ENCODE measurements at regions not wholly inside any gene's neighbourhood (a gene's known extent, or its start where the extent isn't known, plus 50 kb on each side); places are given as distances from the start of the nearest gene placed in this dataset.
A peak's percentile ranks its signal among the peaks of the same experiment; 100 is the strongest.

DNA sequence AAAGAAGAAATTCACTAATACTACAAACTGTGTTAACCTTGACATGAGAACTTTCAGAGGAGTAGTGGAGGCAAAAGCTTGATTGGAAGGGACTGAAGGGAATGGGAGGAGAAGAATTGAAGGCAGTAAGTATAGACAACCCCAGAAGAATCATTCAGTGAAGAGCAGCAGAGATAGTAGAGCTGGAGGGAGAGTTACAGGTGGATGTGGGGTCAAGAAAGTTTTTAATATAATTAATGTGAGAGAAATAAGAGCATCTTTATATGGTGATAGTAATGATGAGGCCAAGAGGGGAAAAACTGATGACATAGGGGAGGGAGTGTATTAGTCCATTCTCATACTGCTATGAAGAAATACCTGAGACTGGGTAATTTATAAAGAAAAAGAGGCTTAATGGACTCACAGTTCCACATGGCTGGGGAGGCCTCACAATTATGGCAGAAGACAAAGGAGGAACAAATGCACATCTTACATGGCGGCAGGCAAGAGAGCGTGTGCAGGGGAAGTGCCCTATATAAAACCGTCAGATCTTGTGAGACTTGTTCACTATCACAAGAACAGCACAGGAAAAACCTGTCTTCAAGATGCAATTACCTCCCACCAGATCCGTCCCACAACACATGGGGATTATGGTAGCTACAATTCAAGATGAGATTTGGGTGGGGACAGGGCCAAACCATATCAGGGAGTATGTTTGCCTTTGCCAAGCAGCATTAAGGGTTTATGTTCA, 88.3 kb upstream of the PIK3CG start:
- DNase-seq, result no peak

DNA sequence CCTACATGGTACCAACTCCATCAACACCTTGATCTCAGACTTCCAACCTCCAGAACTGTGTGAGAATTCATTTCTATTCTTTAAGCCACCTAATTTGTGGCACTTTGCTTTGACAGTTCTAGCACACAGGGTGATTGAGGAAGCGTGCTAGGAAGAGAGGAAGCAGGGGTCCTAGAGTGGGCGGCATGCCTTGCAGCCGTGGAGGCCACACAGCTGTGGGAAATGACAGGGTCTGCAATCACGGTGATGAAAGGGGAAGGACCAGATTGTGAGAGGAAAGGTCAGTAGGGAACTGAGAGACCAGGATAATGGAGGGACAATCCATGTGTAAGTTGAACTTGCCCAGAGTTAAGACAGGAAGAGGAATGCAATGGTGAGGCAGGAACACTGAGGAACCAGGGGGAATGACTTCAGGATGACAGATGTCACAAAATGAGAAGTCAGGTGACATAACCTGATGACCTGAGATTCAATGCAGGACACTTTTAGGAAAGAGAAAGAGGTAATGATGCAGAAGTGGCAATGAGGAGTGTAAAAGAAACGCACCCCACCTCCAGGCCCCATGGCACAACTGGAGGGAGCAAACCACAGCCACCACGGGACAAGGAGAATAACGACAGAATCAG, 87.3 kb upstream of the PIK3CG start:
- DNase-seq, result no peak

DNA sequence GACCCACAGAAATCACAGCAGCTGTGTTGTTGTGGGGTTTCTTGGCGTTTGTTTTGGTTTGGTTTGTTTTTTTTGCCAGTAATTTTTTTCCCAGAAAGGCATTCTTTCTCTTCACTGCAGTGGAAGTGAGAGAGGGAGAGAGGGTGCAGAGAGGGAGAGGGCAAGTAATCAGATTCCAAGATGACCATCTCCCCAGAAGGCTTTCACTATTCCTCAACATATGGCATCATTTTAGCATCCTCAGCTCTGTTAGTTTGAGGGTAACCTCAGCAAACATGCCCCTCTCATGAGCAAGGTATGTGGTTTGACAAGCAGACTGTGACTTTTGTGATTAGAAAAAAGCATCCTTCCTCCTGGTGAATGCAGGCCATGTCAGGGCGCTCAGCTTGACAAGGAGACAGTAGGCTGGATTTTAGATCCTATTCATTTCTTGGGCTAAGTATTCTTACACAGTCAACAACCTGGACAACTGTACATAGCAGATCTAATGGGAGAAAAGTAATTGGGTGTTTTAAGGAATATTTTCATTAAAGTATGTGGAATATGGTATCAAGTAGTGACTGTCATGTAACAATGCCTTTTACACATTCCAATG, 86.3 kb upstream of the PIK3CG start:
- DNase-seq, result no peak

DNA sequence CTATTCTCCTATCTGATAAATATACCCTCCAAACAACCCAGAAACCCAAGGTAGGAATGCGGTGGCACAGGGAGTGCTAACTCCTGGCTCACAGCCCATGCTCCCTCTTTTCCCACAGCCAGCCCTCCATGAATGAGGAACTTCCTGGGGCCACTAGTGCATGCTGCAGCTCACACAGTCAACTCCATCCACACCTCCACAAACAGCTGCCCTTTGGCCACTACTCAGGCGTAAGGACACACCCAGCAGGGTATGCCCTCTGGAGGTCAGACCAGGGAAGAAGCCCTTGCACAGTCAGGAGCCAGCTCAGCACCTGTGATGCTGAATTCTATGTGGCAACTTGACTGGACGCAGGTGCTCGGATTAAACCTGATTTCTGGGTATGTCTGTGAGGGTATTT, 85.2 kb upstream of the PIK3CG start:
- no peak for DNase-seq

DNA sequence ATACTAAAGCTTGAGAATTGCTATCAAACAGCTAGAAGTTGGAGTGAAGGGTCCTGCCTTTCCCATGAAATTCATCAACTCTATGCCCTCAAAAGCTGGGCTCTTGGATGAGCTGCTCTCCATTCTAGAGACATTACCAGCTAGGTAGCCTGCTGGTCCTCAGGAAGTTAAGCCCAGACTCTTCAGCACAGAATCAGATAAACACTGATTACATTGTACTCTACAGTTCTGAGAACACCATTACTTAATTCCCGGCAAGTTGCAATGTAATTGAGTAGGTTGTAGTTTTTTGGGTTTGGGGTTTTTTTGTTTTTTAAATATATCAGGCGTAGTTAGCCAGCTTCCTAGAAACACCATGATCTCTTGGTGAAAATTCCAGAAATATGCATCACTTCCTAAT, 84.1 kb upstream of the PIK3CG start:
- no peak for DNase-seq

DNA sequence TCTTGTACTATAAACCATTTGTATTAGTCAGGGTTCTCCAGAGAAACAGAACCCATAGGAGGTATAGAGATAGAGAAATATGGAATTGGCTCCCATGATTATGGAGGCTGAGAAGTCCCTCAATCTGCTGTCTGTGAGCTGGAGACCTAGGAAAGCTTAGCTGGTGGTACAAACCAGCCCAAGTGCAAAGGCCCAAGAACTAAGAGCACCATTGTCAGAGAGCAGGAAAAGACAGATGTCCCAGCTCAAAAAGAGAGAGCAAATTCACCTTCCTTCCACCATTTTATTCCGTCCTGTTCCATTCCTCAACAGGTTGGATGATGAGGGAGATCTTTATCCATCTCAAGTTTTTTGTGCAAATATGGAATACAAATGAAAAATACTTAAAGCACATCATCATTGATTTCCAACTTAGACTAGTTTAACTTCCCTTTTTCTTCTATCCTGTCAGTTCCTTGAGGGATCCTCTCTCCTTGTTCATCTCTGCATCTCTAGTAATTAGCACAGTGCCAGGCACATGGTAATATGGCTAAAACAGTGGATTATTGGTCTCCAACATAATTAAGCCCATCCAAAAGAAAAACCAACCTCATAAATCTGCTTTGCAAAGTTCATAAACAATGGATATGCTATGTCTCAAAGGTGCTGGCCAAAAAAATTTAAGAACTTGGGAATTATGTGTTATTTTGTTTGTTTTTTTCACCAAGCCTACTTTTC, 83.1 kb upstream of the PIK3CG start:
- no peak for DNase-seq

DNA sequence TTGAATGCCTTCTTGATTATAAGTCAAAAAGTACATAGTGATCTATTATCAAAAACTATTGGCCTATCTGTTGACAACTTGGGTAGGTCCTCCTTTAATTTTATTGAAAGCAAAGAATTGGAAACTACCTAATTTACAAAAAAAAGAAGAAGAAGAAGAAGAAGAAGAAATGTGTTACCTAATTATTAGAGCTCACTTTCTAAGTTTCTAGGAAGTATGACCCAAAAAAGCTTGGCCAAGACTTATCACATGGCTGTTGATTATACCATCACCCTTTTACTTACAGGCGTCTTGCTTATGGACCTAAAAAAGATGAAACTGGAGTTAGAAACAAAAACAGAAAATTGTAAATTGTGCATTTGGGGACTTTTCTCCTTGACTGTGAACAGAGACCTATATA, 81.8 kb upstream of the PIK3CG start:
- no peak for DNase-seq

DNA sequence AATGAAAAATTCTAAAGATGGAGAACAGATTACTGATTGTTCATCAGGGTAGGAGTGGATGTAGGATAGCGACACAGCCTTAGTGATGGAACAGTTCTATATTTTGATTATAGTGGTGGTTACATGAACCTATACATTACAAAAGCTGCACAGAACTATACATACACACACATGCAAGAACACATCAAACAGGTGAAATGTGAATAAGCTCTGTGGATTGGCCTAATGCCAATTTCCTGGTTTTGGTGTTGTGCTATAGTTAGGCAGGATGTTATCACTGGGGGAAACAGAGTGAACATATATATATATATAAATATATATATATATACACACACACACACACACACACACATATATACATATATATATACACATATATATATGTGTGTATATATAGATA, 76.4 kb upstream of the PIK3CG start:
- DNase-seq, result no peak

DNA sequence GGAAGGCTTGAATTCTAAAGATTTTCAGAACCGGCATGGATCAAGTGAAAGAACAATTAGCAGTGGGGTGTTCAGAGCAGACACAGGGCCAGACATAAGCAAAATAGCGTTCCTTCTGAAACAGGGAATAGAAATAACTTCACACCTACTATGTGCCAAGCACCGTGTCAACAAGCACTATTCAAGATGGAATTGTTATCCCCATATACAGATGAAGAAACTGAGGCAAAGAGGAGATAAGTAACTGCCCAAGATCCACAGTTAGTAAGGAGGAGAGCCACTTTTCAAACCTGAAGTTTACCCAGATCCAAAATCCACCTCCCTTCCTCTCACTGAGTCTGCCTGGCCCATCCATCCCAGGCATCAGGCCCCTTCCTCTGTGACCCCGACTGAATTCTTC, 73.6 kb upstream of the PIK3CG start:
- no peak for DNase-seq

DNA sequence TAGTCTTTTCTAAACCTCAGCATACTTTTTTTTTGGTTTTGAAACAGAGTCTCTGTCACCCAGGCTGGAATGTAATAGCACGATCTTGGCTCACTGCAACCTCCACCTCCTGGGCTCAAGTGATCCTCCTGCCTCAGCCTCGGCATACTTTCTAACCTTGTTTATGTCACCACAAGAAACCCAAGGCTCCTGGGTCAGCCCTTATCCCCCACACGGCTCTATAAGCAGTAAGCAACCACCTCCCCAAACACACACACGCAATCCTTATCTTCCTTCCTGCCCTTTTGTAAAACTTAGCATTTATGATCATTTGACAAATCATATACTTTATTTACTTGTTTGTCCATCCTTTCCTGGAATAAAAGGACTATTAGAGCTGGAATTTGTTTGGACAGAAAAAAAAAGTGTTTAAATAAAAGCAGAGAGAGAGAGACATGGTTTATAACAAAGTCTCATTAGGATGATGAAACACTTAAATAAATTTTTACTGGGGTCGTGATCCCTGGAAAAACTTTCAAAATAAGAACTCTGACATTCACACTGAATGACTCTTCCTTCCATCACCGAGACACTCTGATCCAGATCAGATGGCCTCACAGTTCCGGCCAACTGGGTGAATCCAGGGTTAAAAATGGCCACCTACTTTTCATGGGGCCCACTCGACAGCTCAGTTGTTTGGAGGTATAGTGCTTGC, 72.7 kb upstream of the PIK3CG start:
- DNase-seq, result no peak

DNA sequence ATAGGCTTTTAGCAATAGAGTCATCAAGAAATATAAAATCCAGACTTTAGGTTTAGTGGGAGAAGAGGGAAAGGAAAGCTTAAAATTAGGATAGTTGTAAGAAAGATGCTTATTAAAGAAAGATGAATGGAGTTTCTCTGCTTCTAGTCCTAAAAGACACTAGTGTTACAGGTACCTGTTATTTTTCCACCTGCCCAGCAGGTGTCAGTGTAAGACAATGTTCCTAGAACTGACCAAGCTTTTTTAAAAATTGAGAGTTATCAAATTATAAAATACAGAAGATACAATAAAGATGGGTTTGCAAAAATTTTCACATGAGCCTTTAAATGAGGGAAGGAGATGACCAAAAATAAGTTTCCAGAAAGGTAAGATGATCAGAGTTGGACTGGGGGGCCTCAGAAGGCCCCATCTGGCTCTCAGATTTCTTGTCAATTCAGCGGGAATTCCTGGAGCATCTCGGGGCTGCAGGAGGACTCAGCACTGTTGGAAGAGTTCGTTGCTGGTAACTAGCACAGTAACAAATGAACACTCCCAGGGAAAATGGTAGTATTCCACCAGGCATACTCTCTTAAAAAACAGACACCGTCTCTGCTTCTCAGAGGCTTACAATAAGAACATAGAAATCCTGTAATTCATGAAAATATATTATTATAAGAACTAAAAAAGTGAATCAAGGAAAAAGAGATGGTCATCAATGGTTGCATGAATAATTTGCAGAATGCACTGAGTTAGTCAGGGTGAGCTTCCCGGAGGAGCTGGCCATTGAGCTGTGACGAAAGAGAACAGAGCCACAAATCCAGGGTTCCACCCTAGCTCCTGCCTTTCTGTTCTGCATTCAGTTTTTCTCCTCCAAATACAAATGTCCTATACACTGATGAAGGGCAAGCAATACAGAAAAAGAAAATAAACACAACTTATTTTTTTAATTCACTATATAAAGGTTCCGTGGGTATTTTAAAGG, 71.8 kb upstream of the PIK3CG start:
- DNase-seq, result peak; percentile 11

DNA sequence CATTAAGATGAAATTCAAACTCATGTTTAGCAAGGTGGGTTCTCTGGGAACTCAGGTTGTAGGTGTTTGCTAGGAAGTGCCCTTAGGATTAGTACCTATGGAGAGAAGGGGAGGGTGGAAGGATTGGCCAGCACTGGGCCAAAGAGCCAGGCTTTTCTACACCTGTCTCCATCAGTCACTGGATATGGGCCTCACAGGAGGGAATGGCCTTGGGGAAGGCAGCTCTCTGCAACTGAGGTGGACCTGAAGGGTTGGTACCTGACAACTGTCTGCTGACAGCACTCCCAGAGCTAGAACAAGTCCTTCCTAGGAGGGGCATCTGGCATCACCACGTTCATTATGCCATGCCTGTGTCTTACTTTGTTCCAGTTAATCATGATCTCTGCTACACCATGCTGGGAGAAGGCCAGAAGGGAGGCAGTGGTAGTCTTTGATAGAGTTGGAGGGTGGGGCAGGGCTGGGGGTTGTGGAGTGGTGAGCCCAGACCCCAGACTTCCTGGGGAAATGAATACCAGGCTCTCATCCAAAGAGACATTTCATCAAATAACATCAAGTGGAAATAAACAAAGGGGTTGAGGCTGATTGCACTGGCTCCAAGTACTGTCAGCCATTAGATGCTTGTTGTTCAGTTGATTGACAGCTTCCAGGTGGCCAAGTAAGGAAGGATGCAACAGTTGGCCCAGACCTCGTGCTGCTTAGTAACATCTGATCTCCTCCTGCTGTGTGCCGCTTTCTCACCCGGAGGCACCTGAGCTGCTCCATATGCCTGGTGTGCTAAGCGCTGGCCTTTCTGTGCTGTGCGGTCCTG, 70.6 kb upstream of the PIK3CG start:
- DNase-seq, result no peak

DNA sequence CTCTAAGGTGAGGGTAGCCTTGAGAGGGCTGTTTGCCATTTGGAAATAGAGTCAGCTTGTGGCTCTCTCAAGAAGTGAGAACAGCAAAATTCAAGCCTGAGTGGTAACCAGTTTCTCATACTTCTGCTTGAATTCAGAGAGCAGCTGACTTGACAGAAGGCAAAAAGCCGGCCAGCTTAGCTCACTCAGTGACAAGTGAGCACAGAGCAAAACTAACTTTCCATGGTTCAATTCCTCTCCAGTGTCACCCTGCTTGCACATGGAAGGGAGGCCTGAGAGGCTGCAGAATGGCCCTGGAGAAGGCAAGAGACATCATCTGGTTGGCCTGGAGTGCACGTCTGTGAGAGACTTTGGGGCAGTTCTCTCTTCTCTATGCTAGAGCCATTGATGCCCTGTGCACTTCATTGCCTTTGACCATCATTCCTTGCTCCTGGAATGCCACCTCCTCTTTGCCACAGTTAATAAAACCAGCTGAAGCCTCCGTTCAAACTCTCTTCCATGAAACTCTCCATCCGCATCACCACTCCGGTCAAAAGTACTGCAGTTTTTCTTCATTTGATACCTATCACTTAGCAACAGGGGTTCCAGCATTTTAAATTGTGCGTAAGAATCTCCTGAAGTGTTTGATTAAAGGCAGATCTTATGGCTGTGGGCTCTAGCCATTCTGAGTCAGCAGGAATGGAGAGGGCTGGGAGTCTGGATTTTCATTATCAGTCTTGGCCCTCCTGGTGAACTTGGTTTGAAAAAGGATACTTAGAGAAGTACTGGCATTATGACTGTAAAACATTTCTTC, 69.8 kb upstream of the PIK3CG start:
- no peak for DNase-seq

DNA sequence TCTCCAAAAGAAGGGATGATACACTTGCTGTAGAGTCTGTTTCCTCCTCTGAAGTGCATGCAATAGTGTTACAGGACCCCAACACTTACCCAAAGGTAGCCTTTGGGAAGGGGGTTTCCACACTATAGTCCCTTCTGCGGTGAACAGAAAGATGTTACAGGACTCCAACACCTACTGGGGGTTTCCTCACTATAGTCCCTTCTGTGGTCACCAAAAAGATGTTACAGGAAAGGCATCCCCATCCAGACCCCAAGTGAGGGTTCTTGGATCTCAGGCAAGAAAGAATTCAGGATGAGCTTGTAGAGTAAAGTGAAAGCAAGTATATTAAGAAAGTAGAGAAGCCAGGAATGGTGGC, 69.2 kb upstream of the PIK3CG start:
- DNase-seq, result no peak

DNA sequence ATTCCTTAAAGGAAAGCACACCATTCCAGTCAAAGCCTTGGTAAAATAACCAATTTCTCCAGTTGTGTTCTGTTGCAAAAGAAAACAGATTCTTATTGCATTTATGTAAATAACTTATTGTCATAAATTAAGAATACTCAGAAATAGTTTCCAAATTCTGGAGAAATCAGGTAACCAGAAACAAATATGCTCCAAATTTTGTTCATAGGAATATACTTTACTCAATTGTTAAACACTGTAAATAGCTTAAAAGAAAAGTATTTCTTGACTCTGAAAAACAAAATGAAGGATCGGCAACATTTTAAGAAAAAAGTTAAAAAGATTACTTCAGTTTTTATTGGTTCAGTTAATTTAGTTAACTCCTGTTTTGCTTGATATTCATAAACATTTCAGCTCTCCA, 67.1 kb upstream of the PIK3CG start:
- no peak for DNase-seq

DNA sequence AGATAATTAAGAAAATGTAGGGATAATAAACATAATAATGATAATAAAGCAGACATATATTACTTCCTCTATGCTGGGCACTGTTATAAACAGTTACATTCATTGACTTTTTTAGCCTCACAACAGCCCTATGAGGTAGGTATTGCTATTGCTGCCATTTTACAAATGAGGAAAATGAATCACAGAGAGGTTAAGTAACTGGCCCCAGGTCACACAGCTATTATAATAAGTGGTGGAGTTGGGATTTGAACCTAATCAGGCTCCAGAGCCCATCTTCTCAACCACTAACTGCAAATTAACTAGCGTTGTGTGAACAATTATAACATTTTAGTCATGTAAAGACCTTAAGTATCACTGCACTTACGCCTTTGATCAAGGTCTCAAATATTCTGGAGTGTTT, 62.5 kb upstream of the PIK3CG start:
- DNase-seq, result no peak

DNA sequence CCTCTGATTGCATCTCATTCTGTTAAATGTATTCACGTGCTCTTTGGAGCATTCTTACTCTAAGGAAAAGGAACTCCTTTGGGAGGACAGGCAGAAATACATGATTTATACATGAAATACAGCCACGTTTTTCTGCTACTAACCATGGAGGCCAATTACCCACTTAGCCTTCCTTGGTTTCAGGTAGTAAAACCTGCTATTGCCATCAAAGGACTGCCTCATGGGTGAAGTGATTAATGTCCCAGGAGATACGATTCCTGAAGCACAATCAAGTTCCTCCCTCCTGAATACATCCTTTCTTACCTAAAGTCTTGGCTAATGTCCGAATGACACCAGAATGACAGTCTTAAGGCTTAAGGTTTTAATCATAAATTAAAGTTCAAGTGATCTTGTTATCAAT, 58.5 kb upstream of the PIK3CG start:
- DNase-seq, result no peak

DNA sequence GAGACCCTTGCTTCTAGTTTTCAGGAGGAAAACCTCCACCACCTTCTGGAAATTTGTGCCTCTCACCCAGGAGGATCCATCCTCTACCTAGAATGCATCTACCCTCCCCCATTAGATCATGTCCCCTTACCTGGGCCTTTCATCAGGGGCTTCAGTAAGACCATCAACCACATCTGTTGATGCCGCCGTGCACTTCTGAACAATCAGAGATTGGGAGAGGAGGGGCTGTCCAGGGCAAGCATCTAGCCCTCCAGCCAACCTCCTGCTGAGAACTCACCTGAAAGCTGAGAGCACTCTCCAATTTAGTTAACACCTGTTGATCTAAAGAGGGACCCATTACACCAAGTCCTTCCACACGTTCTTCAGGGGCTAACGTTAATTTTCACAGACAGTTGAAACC, 57.6 kb upstream of the PIK3CG start:
- no peak for DNase-seq

DNA sequence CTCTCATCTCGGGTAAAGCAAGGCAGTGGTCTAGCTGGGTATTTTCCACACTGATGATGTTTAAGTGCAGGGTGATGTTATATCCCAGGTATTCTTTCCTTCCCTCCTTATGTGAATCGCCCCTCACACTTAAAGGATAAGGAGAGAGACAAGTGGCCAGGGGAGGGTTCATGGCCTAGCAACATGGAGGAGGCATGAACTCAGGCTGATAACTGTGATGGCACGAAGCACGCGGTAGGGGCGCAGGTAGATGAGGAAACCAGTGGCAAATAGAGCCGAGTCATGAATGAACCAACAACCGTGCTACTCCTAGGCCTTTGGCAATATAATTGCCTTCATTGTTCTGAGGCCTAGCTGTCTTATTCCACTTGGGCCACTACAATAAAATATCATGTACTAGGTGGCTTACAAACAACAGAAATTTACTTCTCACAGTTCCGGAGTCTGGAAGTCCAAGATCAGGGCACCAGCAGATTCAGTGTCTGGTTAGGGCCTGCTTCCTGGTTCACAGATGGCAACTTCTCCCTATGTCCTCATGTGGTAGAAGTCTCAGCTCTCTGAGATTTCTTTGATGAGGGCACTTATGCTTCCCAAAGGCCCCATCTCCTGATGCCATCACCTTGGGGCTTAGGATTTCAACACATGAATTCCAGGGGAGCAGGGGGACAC, 56.0 kb upstream of the PIK3CG start:
- no peak for DNase-seq

DNA sequence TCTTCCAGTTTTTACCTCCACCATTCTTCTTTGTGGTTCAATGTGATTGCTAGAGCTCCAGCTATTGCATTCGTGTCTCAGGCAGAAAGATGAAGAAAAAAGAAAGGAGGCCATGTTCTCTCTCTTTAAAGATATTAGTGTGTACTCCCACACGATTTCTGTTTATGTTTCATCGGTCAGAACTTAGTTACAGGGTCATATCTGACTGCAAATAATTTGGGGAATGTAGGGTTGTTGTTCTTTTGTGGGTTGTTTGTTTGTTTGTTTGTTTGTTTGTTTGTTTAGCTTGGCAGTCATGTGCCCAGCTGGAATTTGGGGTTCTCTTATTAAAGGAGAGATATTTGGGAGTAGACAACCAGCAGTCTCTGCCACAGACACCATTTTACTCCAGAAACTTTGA, 53.6 kb upstream of the PIK3CG start:
- DNase-seq, result no peak

All from NK-92 treated with Interleukin-12 subunit alpha and Interleukin-12 subunit beta, amount 100 ng/mL, for 24 hours (cell line).